Spleen (tissue), 11 donors: ENCODE measurements at regions not wholly inside any gene's neighbourhood (a gene's known extent, or its start where the extent isn't known, plus 50 kb on each side); places are given as distances from the start of the nearest gene placed in this dataset.

Experiments
- DNase-seq: peaks from one replicate; pipeline ENCODE4 v3.0.0-alpha.2; 2020
- H3K27ac ChIP-seq, 8 donors: fragments of 200-600 bp; sonication (generic) in 7 of 8; 1 replicate in 4 of 8; 2 replicates in 4 of 8; pipeline versions ENCODE4 v1.5.0 to v1.8.0; 2016 to 2021; ENCODE audit warnings: inconsistent platforms in 4 of 8, mild to moderate bottlenecking in 4 of 8, moderate library complexity in 1 of 8
- H3K27me3 ChIP-seq, 7 donors: fragments of 200-600 bp; sonication (generic) in 6 of 7; replicated peaks in 1 of 7; 1 replicate in 4 of 7; 2 replicates in 3 of 7; pipeline versions ENCODE4 v1.5.0 to v1.8.0; 2016 to 2021; ENCODE audit warnings: inconsistent platforms in 3 of 7, mild to moderate bottlenecking in 1 of 7
- H3K36me3 ChIP-seq, 6 donors: fragments of 200-600 bp; sonication (generic) in 5 of 6; 1 replicate in 4 of 6; 2 replicates in 2 of 6; pipeline versions ENCODE4 v1.5.0 to v1.8.0; 2016 to 2021; ENCODE audit warnings: inconsistent platforms in 2 of 6
- H3K4me1 ChIP-seq, 6 donors: fragments of 200-600 bp; sonication (generic) in 5 of 6; 1 replicate in 3 of 6; 2 replicates in 3 of 6; pipeline versions ENCODE4 v1.5.0 to v1.8.0; 2016 to 2021; ENCODE audit warnings: inconsistent platforms in 3 of 6
- H3K4me3 ChIP-seq, 8 donors: fragments of 200-600 bp; sonication (generic) in 7 of 8; 1 replicate in 4 of 8; 2 replicates in 4 of 8; pipeline versions ENCODE4 v1.5.0 to v1.8.0; 2016 to 2021; ENCODE audit warnings: inconsistent platforms in 4 of 8, mild to moderate bottlenecking in 4 of 8, moderate library complexity in 2 of 8
- H3K9me3 ChIP-seq, 8 donors: fragments of 200-600 bp; sonication (generic) in 7 of 8; 1 replicate in 4 of 8; 2 replicates in 4 of 8; pipeline versions ENCODE4 v1.5.0 to v1.8.0; 2016 to 2021; ENCODE audit warnings: inconsistent platforms in 4 of 8
- POLR2A ChIP-seq, 3 donors: fragments of 450-650 bp; IDR thresholded peaks; one replicate each; pipeline ENCODE4 v1.5.1; 2017; ENCODE audit warnings: antibody characterized with exemption in 3 of 3, mild to moderate bottlenecking in 1 of 3
- POLR2AphosphoS5 ChIP-seq, 3 donors: sonication (generic); formaldehyde crosslinking; IDR thresholded peaks; one replicate each; pipeline ENCODE4 v1.5.1; 2017; ENCODE audit warnings: antibody characterized with exemption in 3 of 3
- WGBS, 5 donors: extraction: QIAGEN DNeasy Blood & Tissue Kit in 3 of 5; methylation state at CpG; one replicate each; pipeline versions ENCODE4 v1.1.5 to v1.1.7; 2013 to 2018; 5-methylcytosine and 5-hydroxymethylcytosine counted together
- intact Hi-C: fragments of 100-400 bp; cut with DNase I; formaldehyde crosslinking; loops from one replicate; pipeline ENCODE4 v1.15.0; 2023; ENCODE audit warnings: low total_unique reads
- TF ChIP-seq, protein P1 (sequence below), 11 experiments: fragments of 200-600 bp in 7 of 11; fragments of 450-650 bp in 4 of 11; sonication (generic) in 4 of 11; IDR thresholded peaks in 8 of 11; conservative IDR thresholded peaks in 3 of 11; 1 replicate in 7 of 11; 2 replicates in 4 of 11; pipeline versions ENCODE4 v1.4.0 to v1.8.0; 2016 to 2021; ENCODE audit warnings: antibody characterized with exemption in 11 of 11, inconsistent platforms in 4 of 11, mild to moderate bottlenecking in 1 of 11
- donor health status: healthy with polysubstance abuse.
- donor health status: DM: no; HTN: no; CAD: no; lungs with moderate emphysema.
- donor health status: DM: no; HTN: no; CAD: no.
- donor health status: Bipolar disorder and iron deficiency.
- donor health status: healthy.
- donor health status: DM: no; HTN: no; CAD: no.
- donor health status: DM: yes; HTN: yes; CAD: no.

DNA sequence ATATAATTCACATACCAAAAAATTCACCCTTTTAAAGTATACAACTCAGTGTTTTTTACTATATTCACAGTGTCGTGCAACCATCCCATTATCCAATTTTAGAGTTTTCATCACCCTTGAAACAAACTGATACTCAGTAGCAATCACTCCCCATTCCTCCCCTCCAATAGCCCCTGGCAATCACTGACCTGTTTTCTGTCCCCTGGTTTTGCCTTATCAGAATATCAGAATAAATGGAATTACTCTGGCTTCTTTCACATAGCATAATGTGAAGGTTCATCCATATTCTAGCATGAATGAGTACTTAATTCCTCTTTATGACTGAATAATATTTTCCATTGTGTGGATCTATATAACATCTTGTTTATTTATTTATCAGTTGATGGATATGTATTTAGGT is 153.2 kb downstream of the AASDH start:
- WGBS, 5 donors: 89 to 93% (median 91%) methylated on average over 1 of the region's 1 CpG
- DNase-seq: no peak
- Histone ChIP-seq H3K27ac (no peak overlapping the region), H3K4me3 (no peak overlapping the region), H3K4me1 (no peaks in the 10 kb centered on the region), H3K9me3 (peaks cover 0 to 14% (median 6%) of the 10 kb centered on the region in 8 donors), H3K36me3 (no peaks in the 10 kb centered on the region), H3K27me3 (no peaks in the 10 kb centered on the region)
- TF ChIP-seq POLR2AphosphoS5 (IDR thresholded peaks at IDR 0.05) (no peak), POLR2A (IDR thresholded peaks at IDR 0.05) (no peak)
- TF ChIP-seq, protein P1, sequence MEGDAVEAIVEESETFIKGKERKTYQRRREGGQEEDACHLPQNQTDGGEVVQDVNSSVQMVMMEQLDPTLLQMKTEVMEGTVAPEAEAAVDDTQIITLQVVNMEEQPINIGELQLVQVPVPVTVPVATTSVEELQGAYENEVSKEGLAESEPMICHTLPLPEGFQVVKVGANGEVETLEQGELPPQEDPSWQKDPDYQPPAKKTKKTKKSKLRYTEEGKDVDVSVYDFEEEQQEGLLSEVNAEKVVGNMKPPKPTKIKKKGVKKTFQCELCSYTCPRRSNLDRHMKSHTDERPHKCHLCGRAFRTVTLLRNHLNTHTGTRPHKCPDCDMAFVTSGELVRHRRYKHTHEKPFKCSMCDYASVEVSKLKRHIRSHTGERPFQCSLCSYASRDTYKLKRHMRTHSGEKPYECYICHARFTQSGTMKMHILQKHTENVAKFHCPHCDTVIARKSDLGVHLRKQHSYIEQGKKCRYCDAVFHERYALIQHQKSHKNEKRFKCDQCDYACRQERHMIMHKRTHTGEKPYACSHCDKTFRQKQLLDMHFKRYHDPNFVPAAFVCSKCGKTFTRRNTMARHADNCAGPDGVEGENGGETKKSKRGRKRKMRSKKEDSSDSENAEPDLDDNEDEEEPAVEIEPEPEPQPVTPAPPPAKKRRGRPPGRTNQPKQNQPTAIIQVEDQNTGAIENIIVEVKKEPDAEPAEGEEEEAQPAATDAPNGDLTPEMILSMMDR (IDR thresholded peaks at IDR 0.05 in 8 of 11, conservative IDR thresholded peaks at IDR 0.05 in 3 of 11): no peak
- intact Hi-C loops: no loop called here

DNA sequence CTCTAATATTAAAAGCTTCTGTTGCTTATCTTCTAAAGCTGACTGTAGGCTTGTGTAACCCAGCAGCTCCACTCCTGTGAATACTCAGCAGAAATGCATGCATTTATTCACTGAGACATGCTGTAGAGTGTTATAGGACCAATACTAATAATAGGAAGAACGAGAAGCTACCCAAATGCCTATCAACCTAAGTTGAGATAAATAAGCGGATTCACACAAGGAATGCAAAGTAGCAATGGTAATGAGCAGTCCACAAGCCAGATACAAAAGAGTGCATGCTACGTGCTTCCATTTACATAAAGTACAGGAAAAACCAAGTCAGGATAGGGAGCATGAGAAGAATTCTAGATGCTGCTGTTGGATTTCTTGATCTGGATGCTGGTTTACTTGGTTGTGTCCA is 155.9 kb downstream of the AASDH start:
- TF ChIP-seq, protein P1 (IDR thresholded peaks at IDR 0.05 in 8 of 11, conservative IDR thresholded peaks at IDR 0.05 in 3 of 11): no peak
- TF ChIP-seq POLR2A (IDR thresholded peaks at IDR 0.05) (no peak), POLR2AphosphoS5 (IDR thresholded peaks at IDR 0.05) (no peak)
- no peaks in the 10 kb centered on the region for H3K27me3 ChIP-seq

DNA sequence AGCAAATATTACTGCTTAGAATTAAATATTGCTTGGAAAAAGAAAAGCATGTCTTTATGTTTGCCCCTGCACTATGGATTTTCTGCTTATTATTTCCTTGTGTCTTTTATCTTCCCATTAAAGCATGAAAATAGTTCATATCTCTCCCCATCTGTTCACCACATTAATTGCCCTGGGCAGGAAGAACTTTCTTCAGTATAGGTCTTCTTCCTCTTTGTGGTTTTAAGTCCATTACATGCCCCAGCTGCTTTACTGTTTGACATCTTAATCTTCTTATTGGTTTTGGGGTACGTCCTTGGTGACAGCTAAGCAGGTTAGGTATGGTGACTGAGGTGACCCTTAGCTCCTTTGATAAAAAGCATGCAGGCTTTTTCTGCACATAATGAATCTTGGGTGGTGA is 157.3 kb downstream of the AASDH start:
- intact Hi-C loops: no loop called here
- H3K9me3 ChIP-seq: peaks cover 0 to 16% (median 6%) of the 10 kb centered on the region in 8 donors
- H3K4me3 ChIP-seq: no peak overlapping the region
- TF ChIP-seq, protein P1 (IDR thresholded peaks at IDR 0.05 in 8 of 11, conservative IDR thresholded peaks at IDR 0.05 in 3 of 11): no peak
- TF ChIP-seq POLR2AphosphoS5 (IDR thresholded peaks at IDR 0.05) (no peak), POLR2A (IDR thresholded peaks at IDR 0.05) (no peak)
- no peaks in the 10 kb centered on the region for H3K27me3 ChIP-seq
- H3K36me3 ChIP-seq: no peaks in the 10 kb centered on the region
- no peak overlapping the region for H3K27ac ChIP-seq
- H3K4me1 ChIP-seq: no peaks in the 10 kb centered on the region
- 0 to 19% (median 14%) methylated on average over 1 of the region's 1 CpG for WGBS, 5 donors
- DNase-seq: no peak

More for the DNA sequence above, 155.9 kb downstream of the AASDH start:
- DNase-seq: no peak
- Histone ChIP-seq H3K27ac (no peak overlapping the region), H3K4me1 (no peaks in the 10 kb centered on the region), H3K9me3 (peaks cover 0 to 16% (median 6%) of the 10 kb centered on the region in 8 donors), H3K4me3 (no peak overlapping the region), H3K36me3 (no peaks in the 10 kb centered on the region)
- intact Hi-C loops: no loop called here
- WGBS, 5 donors: 69 to 94% (median 90%) methylated on average over 3 of the region's 3 CpGs

DNA sequence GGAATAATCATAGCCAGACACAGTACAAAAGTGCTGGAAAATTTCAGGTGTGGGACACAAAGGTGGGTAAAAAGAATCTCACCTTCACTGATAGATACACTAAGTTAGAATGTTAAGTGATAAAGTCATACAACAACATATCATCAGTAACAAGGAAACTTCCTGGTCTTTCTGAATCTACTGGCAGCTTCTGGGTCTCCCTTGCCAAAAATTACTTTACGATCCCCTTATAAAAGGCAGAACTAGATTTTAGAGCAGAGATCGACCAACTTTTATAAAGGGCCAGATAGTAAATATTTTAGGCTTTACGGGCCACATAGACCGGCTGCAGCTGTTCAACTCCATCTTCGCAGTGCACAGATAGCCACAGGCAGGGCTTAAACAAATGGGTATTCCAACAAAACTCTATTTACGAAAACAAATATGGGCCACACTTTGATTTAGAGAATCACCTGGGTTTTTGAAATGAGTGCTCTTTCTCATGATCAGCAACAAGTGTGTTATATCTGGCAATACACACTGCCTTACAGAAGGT is 159.9 kb downstream of the AASDH start:
- Histone ChIP-seq H3K27me3 (no peaks in the 10 kb centered on the region), H3K4me1 (no peaks in the 10 kb centered on the region), H3K9me3 (peaks cover 0 to 14% (median 4%) of the 10 kb centered on the region in 8 donors), H3K4me3 (no peak overlapping the region), H3K27ac (no peak overlapping the region), H3K36me3 (no peaks in the 10 kb centered on the region)
- no peak for TF ChIP-seq POLR2A (IDR thresholded peaks at IDR 0.05)
- TF ChIP-seq POLR2AphosphoS5 (IDR thresholded peaks at IDR 0.05): no peak
- TF ChIP-seq, protein P1 (IDR thresholded peaks at IDR 0.05 in 8 of 11, conservative IDR thresholded peaks at IDR 0.05 in 3 of 11): no peak
- DNase-seq: no peak
- intact Hi-C loops: no loop called here
- WGBS, 5 donors: 86 to 95% (median 93%) methylated on average over 6 of the region's 6 CpGs
